IMR-90 (cell line): ENCODE measurements at regions not wholly inside any gene's neighbourhood (a gene's known extent, or its start where the extent isn't known, plus 50 kb on each side); places are given as distances from the start of the nearest gene placed in this dataset.

Experiments
- ATAC-seq: fragments of 200-7000 bp; cut with Tn5 transposase; 2 replicates; pipeline ENCODE4 v1.9.1; 2020; ENCODE audit warnings: low read depth, mild to moderate bottlenecking, moderate library complexity
- BruUV-seq: library from RNA; stranded (reverse); fragments of 400-500 nt; replicated peaks from 2 replicates; lab custom pipeline; 2021; lab: Mats Ljungman, UMichigan
- CTCF ChIA-PET: fragments of 300-600 bp; formaldehyde crosslinking; extraction: SDS; loops from one replicate; lab custom pipeline; 2021; ENCODE audit warnings: antibody characterized with exemption; lab: Yijun Ruan, JAX
- POLR2A ChIA-PET: fragments of 300-600 bp; sonication (Branson Sonifier 250); formaldehyde crosslinking; loops from one replicate; lab custom pipeline; 2022; ENCODE audit warnings: antibody characterized with exemption; ENCODE audit not compliant: unreplicated experiment; lab: Charles Lee
- DNase-seq: peaks from one replicate; pipeline ENCODE4 v3.0.0; 2013
- H2AFZ ChIP-seq: replicated peaks from 2 replicates; pipeline ENCODE3; 2013; ENCODE audit warnings: low read length, mild to moderate bottlenecking; ENCODE audit not compliant: poor library complexity
- H2AK5ac ChIP-seq: 2 replicates; pipeline ENCODE4 v1.6.1; 2013; ENCODE audit warnings: low read depth, low read length, inconsistent platforms
- H2AK9ac ChIP-seq: replicated peaks from 2 replicates; pipeline ENCODE3; 2013; ENCODE audit warnings: mild to moderate bottlenecking, low read depth, low read length, moderate library complexity; ENCODE audit not compliant: poor library complexity
- H2BK120ac ChIP-seq: 2 replicates; pipeline ENCODE4 v1.6.1; 2013; ENCODE audit warnings: low read depth, low read length, inconsistent platforms
- H2BK15ac ChIP-seq: 3 replicates; pipeline ENCODE4 v1.6.1; 2013; ENCODE audit warnings: low read depth, low read length, inconsistent platforms
- H2BK20ac ChIP-seq: 2 replicates; pipeline ENCODE4 v1.6.1; 2013; ENCODE audit warnings: low read depth, mild to moderate bottlenecking, inconsistent platforms, low read length, moderate library complexity
- H2BK5ac ChIP-seq: 2 replicates; pipeline ENCODE4 v1.6.1; 2013; ENCODE audit warnings: mild to moderate bottlenecking, low read depth, low read length, inconsistent platforms; ENCODE audit not compliant: poor library complexity, severe bottlenecking
- H3K14ac ChIP-seq: replicated peaks from 2 replicates; pipeline ENCODE4 v1.6.1; 2013; ENCODE audit warnings: low read depth, low read length, inconsistent platforms
- H3K18ac ChIP-seq: 2 replicates; pipeline ENCODE4 v1.6.1; 2013; ENCODE audit warnings: low read depth, low read length, control low read depth
- H3K23ac ChIP-seq: 2 replicates; pipeline ENCODE4 v1.6.1; 2013; ENCODE audit warnings: low read depth, low read length, inconsistent platforms
- H3K27ac ChIP-seq: 2 replicates; pipeline ENCODE4 v1.5.1; 2013; ENCODE audit warnings: mild to moderate bottlenecking, control low read depth, low read length; ENCODE audit not compliant: insufficient read depth
- H3K27me3 ChIP-seq: 2 replicates; pipeline ENCODE4 v1.6.1; 2013; ENCODE audit warnings: low read length; ENCODE audit not compliant: control insufficient read depth, insufficient read depth
- H3K36me3 ChIP-seq: 2 replicates; pipeline ENCODE4 v1.6.1; 2013; ENCODE audit warnings: low read length, mixed read lengths; ENCODE audit not compliant: control insufficient read depth, insufficient read depth
- H3K4ac ChIP-seq: 2 replicates; pipeline ENCODE4 v1.6.1; 2013; ENCODE audit warnings: low read depth, low read length, inconsistent platforms
- H3K4me1 ChIP-seq: 2 replicates; pipeline ENCODE4 v1.6.1; 2013; ENCODE audit warnings: low read length, mixed read lengths; ENCODE audit not compliant: control insufficient read depth, insufficient read depth
- H3K4me2 ChIP-seq: 2 replicates; pipeline ENCODE4 v1.6.1; 2013; ENCODE audit warnings: low read depth, mild to moderate bottlenecking, control low read depth, low read length, moderate library complexity
- H3K4me3 ChIP-seq: 2 replicates; pipeline ENCODE4 v1.5.1; 2013; ENCODE audit warnings: low read depth, mild to moderate bottlenecking, control low read depth, low read length, moderate library complexity; ENCODE audit not compliant: insufficient read depth
- H3K56ac ChIP-seq: 2 replicates; pipeline ENCODE4 v1.6.1; 2013; ENCODE audit warnings: low read length, inconsistent platforms; ENCODE audit not compliant: insufficient read depth; ENCODE audit errors: extremely low read depth
- H3K79me1 ChIP-seq, 2 experiments: 2 replicates each; pipeline ENCODE4 v1.6.1; 2013; ENCODE audit warnings: low read length in 2 of 2, inconsistent platforms in 1 of 2, low read depth in 1 of 2
- H3K9ac ChIP-seq: 2 replicates; pipeline ENCODE4 v1.6.1; 2013; ENCODE audit warnings: low read depth, low read length, control low read depth
- H3K9me1 ChIP-seq: 2 replicates; pipeline ENCODE4 v1.6.1; 2013; ENCODE audit warnings: low read length, inconsistent platforms; ENCODE audit not compliant: insufficient read depth
- H3K9me3 ChIP-seq: 2 replicates; pipeline ENCODE4 v1.6.1; 2013; ENCODE audit warnings: low read length; ENCODE audit not compliant: control insufficient read depth, insufficient read depth
- H4K20me1 ChIP-seq: 2 replicates; pipeline ENCODE4 v1.6.1; 2013; ENCODE audit warnings: low read length, inconsistent platforms; ENCODE audit not compliant: insufficient read depth
- H4K5ac ChIP-seq: 2 replicates; pipeline ENCODE4 v1.6.1; 2013; ENCODE audit warnings: mild to moderate bottlenecking, low read depth, low read length, control low read depth
- H4K8ac ChIP-seq, 2 experiments: 2 replicates each; pipeline ENCODE4 v1.6.1; 2013; ENCODE audit warnings: low read depth in 2 of 2, low read length in 2 of 2, control low read depth in 1 of 2, inconsistent platforms in 1 of 2
- H4K91ac ChIP-seq: 2 replicates; pipeline ENCODE4 v1.6.1; 2013; ENCODE audit warnings: low read depth, low read length, inconsistent platforms; ENCODE audit not compliant: insufficient read depth
- BHLHE40 ChIP-seq: fragments of 150-350 bp; IDR thresholded peaks from 2 replicates; pipeline ENCODE4 v1.6.1; 2016; ENCODE audit warnings: mild to moderate bottlenecking, low read depth, low read length
- CEBPB ChIP-seq: IDR thresholded peaks from 2 replicates; pipeline ENCODE4 v1.6.1; 2012; ENCODE audit warnings: low read depth, low read length, improper control_type of control experiment
- CHD1 ChIP-seq: IDR thresholded peaks from 2 replicates; pipeline ENCODE4 v1.6.1; 2012; ENCODE audit warnings: low read depth, low read length, improper control_type of control experiment
- MAFK ChIP-seq: IDR thresholded peaks from 2 replicates; pipeline ENCODE4 v1.6.1; 2012; ENCODE audit warnings: low read depth, low read length, improper control_type of control experiment
- MAZ ChIP-seq: IDR thresholded peaks from 2 replicates; pipeline ENCODE4 v1.6.1; 2012; ENCODE audit warnings: low read depth, mild to moderate bottlenecking, low read length, improper control_type of control experiment, moderate library complexity, borderline replicate concordance
- MXI1 ChIP-seq: IDR thresholded peaks from 2 replicates; pipeline ENCODE4 v1.6.1; 2012; ENCODE audit warnings: low read depth, mild to moderate bottlenecking, low read length, moderate library complexity, borderline replicate concordance
- NFE2L2 ChIP-seq: fragments of 150-350 bp; IDR thresholded peaks from 2 replicates; pipeline ENCODE4 v1.6.1; 2016; ENCODE audit warnings: low read depth, mild to moderate bottlenecking, low read length
- POLR2A ChIP-seq: IDR thresholded peaks from 2 replicates; pipeline ENCODE4 v1.6.1; 2012; ENCODE audit warnings: mild to moderate bottlenecking, low read depth, low read length
- RAD21 ChIP-seq: IDR thresholded peaks from 2 replicates; pipeline ENCODE4 v1.6.1; 2012; ENCODE audit warnings: low read length, improper control_type of control experiment
- RFX5 ChIP-seq: IDR thresholded peaks from 2 replicates; pipeline ENCODE4 v1.8.0; 2012; ENCODE audit warnings: low read depth, mild to moderate bottlenecking, low read length, moderate library complexity
- SMC3 ChIP-seq: fragments of 150-350 bp; IDR thresholded peaks from 2 replicates; pipeline ENCODE4 v1.6.1; 2016; ENCODE audit warnings: low read depth, mild to moderate bottlenecking, antibody characterized with exemption, low read length, moderate library complexity
- USF2 ChIP-seq: fragments of 150-350 bp; IDR thresholded peaks from 2 replicates; pipeline ENCODE4 v1.6.1; 2017; ENCODE audit warnings: mild to moderate bottlenecking, antibody characterized with exemption, low read length, low read depth
- WGBS, 2 experiments: methylation state at CpG; one replicate each; pipeline versions ENCODE4 v1.1.5 to v1.1.7; 2013; ENCODE audit warnings: missing lambda C conversion rate in 2 of 2; ENCODE audit not compliant: insufficient read length in 1 of 2; ENCODE audit errors: extremely low coverage in 2 of 2; 5-methylcytosine and 5-hydroxymethylcytosine counted together
- dilution Hi-C: fragments of 300-500 bp; cut with HindIII; formaldehyde crosslinking; loops from one replicate; pipeline ENCODE4 v1.14.3; 2018; ENCODE audit warnings: low sequenced_read_pairs; ENCODE audit not compliant: unreplicated experiment
- in situ Hi-C: fragments of 300-500 bp; cut with MboI; formaldehyde crosslinking; loops from 3 replicates; pipeline ENCODE4 v1.14.3; 2019; ENCODE audit warnings: low sequenced_read_pairs, inconsistent platforms, mixed read lengths
- intact Hi-C: fragments of 100-400 bp; cut with micrococcal nuclease; formaldehyde crosslinking; loops from 2 replicates; pipeline ENCODE4 v1.10.0; 2022

- dilution Hi-C loops = no loop called here
Measured at GRCh38 chr5:21424907-21425306, 1428.2 kb downstream of the CDH12 start.

More at GRCh38 chr5:21424907-21425306, 1428.2 kb downstream of the CDH12 start:
- Histone ChIP-seq H3K14ac (no peak overlapping the region), H3K36me3 (no peaks in the 10 kb centered on the region), H4K20me1 (no peaks in the 10 kb centered on the region), H3K4ac (no peak overlapping the region), H4K91ac (no peak overlapping the region), H4K5ac (no peak overlapping the region), H3K23ac (no peak overlapping the region), H3K4me1 (no peaks in the 10 kb centered on the region), H3K9me1 (no peaks in the 10 kb centered on the region), H3K27me3 (no peaks in the 10 kb centered on the region), H2AFZ (no peak overlapping the region), H2AK9ac (no peak overlapping the region), H4K8ac (no peak overlapping the region), H2BK20ac (no peak overlapping the region), H2BK15ac (no peak overlapping the region), H2BK5ac (no peak overlapping the region), H3K4me2 (no peak overlapping the region), H3K9me3 (no peaks in the 10 kb centered on the region), H3K79me1 (no peaks in the 10 kb centered on the region), H3K4me3 (no peak overlapping the region), H2AK5ac (no peak overlapping the region), H2BK120ac (no peak overlapping the region), H3K56ac (no peak overlapping the region), H3K9ac (no peak overlapping the region), H3K27ac (no peak overlapping the region), H3K18ac (no peak overlapping the region)
- DNase-seq = no peak
- POLR2A ChIA-PET = no interaction called here
- WGBS, 2 experiments = no CpG with 5 or more reads among the region's 1 CpG
- in situ Hi-C loops = no loop called here
- intact Hi-C loops = no loop called here
- BruUV-seq = no TSS peak
- no peak for ATAC-seq
- no peak for TF ChIP-seq SMC3
- TF ChIP-seq POLR2A = no peak
- no peak for TF ChIP-seq NFE2L2
- TF ChIP-seq RFX5 = no peak
- TF ChIP-seq RAD21 = no peak
- no peak for TF ChIP-seq BHLHE40
- TF ChIP-seq MXI1 = no peak
- no peak for TF ChIP-seq CHD1
- TF ChIP-seq MAFK = no peak
- TF ChIP-seq USF2 = no peak
- no peak for TF ChIP-seq MAZ
- no peak for TF ChIP-seq CEBPB
- CTCF ChIA-PET = no interaction called here
